ENCODE measurements at regions not wholly inside any gene's neighbourhood (a gene's known extent, or its start where the extent isn't known, plus 50 kb on each side); places are given as distances from the start of the nearest gene placed in this dataset.

GRCh38 chr13:39263033-39263432 lies 224.8 kb downstream of the NHLRC3 start:
- TF ChIP-seq ZNF274 (IDR thresholded peaks at IDR 0.05; ENCODE audit: low read depth, low read length): no peak
- TF ChIP-seq YY1 (IDR thresholded peaks at IDR 0.05; ENCODE audit: insufficient read depth, insufficient read length): no peak
- TF ChIP-seq SUZ12 (IDR thresholded peaks at IDR 0.05; ENCODE audit: extremely low read depth, insufficient read depth, insufficient read length): no peak
